LHCN-M2 (cell line): ENCODE measurements at regions not wholly inside any gene's neighbourhood (a gene's known extent, or its start where the extent isn't known, plus 50 kb on each side); places are given as distances from the start of the nearest gene placed in this dataset.

Source experiments
- DNase-seq: peaks from one replicate; pipeline ENCODE4 v3.0.0-alpha.2; 2012; ENCODE audit warnings: low read depth

DNA sequence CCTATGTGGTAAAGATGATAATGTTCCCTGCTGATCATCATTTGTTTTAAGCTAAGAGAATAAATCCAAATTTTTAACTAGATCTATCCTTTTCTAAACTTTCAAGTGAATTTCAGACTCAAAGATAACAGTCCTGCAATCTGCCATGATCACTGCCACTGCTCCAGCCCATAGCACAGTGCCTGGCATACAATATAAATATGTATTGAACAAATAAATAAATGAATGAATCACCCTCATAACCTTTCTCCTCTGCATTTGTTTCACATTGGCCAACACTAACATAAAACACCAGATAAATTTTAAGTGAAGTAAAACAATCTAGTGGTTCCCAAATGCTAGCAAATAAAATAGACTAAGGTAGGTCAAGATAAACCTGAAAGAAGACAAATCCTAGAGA is 439.0 kb downstream of the GPM6A start:
- DNase-seq: no peak

DNA sequence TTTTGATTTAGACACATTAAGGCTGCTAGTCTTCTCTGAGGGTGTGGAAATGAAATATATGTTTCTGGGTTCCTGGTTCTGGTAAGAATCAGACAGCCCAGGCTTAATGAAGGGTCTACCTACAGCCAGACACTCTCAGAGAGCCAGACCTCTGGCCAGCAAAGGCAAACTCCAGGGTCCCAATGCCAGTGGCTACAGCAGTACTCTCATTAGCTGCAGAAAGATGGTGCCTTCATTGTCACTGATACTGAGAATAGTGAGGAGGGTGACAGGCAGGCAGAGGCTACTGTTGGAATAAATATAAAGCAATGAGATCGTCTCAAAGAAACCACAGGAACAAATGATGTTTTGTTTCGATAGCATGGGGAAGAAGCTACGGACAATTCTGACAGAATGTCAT is 437.6 kb downstream of the GPM6A start:
- no peak for DNase-seq

DNA sequence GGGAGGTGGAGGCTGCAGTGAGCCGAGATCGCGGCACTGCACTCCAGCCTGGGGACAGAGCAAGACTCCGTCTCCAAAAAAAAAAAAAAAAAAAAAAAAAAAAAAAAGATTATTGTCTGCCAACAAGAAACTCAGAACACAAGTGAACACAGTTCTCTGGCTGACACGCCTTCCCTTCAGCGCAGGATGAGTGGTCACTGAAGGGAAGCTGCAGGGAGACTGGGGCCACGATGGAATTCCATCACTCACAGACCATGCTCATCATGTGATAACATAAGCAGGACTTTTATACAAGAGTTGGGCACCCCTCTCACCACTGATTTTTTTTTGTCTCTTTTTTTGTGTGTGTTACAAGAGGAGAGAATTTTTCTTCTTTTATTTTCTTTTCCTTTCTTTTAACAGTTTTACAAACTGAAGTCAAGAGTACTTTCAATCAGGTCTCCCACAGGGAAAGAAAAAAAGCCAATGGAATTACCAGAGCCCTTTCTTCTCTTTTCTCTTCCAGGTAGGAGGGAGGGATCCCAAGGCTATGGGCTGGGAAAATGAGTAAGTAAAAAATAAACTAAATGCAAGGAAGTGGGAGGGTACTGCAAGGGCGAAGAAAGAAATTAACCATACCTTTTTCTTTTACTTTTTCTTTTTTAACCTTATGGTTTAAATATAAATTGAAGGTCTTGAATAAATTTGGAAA is 435.6 kb downstream of the GPM6A start:
- no peak for DNase-seq

DNA sequence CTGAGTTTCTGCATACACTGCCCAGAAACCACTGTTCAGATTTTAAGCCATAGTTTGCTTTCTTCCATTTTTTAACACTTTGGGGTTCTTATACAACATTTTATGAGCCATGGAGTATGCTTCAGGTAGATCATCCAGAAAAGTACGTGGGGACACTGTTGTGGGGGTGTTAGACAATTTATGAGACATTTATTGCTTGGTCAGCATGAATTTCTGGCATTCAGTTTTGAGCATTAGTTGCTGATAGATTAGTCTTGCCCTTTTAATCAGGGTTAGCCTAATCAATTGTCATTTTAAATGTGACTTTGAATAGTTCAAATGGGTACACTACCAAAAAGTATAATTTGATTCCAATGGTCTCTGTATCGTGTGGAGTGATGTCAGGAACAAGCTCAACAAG is 434.9 kb downstream of the GPM6A start:
- DNase-seq: no peak

DNA sequence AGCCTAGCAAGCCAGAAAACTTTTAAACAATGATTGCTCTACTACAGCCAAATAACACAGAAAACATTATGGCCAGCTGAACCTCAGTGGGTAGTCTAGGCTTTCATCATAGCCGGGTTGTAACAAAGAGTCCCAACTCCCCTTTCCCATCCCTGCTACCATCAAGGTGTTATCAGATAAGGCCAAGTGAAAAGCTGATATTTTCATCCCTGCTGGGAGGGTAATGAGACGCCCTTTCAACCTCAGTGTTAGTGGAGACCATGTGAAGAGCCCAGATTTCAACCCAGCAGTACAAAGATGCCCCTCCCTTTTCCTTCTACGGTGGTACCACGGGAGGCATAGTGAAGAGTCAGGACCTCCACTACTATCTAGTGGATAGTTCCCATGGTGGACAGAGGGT is 433.7 kb downstream of the GPM6A start:
- no peak for DNase-seq

DNA sequence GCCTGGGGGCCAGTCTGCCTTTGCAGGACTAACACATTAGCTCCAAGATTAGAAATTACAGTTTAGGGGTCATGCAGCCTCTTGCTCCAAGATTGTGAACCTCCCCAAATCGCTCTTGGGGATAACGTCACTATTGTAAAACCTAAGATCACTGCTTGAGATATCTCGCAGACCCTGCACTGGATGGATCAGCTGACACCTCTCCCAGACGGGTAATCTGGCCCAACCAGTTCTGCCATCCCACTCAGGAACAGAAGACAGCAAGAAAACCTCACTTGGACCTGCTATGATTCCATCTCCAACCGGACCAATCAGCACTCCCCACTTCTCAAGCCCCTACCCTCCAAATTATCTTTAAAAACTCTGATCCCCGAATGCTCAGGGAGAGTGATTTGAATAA is 431.2 kb downstream of the GPM6A start:
- no peak for DNase-seq

DNA sequence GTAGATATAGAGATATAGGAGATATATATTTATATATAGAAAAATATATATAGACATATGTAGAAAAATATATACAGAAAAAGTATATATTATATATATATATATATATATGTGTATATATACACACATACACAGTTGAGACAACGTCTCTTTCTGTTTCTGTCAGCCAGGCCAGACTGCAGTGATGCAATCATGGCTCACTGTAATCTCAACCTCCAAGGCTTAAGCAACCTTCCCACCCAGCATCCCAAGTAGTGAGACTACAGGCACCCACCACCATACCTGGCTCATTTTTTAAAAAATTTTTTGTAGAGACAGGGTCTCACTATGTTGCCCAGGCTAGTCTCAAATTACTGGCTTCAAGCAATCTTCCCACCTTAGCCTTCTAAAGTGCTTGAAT is 426.3 kb downstream of the GPM6A start:
- DNase-seq: no peak

DNA sequence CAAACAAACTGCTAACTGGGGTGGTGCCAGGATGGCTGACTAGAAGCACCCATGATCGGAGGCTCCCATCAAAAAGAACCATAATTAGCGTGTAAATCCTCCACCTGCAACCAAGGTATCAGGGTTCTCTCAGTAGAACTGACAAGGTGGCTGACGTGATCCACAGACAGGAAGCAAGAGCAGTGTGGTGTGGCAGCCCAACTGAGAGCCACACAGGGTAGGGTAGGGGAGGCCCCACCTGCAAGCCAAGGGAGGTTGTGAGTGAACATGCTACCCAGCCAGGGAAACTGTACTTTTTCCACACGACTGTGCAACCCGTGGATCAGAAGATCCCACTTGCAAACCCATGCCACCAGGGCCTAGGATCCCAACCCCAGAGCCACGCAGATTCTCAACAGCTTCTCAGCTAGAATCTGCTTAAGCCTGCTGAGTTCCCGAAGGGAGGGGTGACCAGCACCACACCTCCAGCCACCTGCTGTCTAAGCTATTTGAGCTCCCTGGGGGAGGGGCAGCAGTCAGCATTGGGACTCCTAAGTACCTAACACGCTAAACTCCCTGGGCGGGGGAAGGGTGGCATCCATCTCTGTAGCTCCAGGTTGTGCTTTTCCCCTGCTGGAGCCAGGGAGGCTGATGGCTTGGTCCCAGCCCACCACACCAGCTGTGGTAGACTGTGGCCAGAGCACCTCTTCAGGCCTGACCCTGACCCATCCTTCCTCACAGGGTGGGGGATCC is 425.1 kb downstream of the GPM6A start:
- no peak for DNase-seq

DNA sequence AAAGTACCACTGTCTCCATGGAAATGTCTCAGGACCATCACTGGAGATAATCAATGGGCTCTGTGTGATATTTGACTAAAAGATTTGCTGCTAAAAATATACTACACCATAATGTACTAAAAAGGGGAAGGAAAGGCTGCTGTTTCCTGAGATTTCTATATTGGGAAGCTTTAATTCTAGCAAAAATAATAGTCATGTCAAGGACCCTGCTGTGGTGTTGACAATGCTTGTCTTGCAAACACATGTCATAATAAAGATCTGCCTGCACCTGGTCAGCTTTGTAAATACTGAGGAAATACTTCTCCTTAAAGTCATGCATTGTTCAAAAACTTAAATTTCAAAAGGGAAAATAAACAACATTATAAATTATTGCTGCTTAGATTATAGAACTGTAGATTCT is 417.9 kb downstream of the GPM6A start:
- no peak for DNase-seq

DNA sequence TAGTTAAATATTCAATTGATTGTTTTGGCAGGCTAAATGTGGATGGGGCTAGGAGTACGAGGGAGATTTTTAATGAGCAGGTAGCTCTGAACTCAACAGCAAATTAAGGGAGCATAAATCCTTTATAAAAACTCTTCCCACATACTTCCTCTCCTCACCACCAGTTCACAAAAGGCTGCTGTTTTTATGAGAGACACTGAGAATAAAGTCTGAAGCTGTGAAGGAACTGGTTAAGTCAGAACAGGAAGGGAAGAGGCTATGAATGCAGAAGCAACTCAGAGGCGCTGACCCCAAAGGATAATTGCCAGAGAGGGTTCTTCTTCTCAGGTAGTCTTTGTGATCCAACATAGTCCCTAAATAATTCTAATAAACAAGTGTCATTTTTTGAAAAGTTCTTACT is 406.1 kb downstream of the GPM6A start:
- DNase-seq: no peak

DNA sequence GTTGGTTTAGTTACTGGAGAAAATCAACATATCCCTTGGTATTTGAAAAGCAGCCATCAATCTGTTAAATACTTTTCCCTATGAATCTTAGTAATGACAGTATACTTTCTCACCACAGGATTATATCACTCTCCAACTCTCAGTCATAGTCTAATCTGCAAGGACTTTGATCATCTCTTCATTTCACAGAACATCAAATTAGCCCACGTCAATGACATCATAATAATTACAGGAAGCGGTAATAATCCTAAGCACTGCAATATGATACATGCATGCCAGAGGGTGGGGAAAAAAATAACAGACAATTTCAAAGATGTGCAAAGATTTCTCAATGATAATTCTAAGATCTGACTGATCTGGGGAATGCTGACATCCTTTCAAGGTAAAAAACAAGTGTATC is 404.1 kb downstream of the GPM6A start:
- DNase-seq: no peak

DNA sequence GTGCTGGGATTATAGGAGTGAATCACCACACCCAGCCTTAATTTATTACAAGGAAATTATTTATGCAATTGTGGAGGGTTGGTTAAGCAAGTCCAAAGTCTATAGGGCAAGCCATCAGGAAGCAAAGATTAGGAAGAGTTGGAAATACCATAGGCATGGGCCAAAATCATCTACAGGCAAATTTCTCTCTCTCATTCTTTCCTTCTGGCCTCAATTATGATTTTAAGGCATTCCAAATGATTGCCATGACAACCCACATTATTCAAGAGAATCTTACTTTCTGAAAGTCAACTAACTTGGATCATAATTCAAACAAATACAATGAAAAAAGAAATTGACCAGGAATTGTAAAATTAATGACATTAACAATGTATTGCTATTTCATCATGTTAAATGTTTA is 400.8 kb downstream of the GPM6A start:
- DNase-seq: no peak

DNA sequence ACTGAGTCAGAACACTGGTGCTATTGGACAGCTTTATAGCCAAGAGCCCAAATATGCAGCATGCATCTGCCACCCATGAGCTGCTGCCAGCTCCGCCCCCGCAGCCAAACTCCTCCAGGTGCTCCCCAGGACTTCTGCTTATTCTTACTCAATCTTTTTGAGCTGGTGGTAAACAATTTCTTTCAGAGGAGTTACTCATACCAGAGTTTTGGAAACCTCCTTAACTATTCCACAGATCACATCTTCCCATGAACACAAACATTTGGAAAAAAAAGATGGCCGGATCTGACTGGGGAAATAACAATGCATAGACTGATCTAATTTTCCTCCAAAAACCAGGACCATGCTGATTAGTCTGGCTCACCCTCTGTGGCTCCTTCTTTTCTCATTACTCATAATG is 399.9 kb downstream of the GPM6A start:
- DNase-seq: no peak

DNA sequence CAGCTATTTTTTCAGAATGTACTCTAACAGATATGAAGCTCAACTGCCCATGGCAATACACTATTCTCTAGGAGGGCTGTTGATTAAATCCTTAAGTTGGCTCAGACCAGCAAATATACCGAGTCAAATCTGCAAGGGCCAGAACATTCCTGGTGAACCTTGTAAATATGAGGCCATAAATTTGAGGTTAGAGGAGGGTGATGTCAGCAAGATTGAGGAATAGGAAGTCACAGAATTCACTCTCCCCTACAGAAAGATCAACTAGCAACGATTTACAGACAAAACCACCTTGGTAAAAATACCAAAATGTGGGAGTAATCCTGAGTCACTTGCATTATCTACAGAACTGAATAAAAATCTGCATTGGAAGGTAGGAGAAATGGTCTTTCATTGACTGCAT is 399.3 kb downstream of the GPM6A start:
- DNase-seq: peak; percentile 40

DNA sequence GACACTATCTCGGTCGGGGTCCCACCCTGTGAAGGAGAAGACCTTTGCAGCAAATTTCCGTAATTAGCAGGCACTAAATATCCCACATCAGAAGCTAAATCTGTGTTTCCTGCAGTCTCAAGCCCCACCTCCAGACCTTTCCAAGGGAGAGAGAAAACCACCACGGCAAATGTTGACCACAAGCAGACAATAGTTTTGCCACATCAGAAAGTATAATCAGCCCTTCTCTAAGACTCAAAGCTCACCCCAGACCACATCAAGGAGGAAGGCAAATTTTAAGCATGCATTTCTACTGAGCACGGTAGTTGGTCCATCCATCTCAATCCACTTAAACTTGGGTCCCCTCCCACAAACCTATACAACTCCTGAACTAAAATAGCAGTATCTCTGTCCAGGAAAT is 398.5 kb downstream of the GPM6A start:
- DNase-seq: peak; percentile 32

DNA sequence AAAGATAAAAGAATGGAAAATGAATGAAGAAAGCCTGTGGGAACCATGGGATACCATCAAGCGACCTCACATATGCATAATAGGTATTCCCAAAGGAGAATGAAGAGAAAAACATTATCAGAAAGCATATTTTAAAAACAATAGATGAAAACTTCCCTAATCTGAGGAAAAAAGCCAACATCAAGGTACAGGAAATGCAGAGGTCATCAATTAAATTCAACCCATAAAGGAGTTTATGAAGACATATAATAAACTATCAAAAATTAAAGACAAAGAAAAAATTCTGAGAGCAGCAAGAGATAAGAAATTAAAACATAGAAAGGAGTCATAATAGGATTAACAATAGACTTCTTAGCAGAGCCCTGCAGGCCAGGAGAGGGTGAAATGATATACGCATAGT is 397.5 kb downstream of the GPM6A start:
- DNase-seq: no peak

DNA sequence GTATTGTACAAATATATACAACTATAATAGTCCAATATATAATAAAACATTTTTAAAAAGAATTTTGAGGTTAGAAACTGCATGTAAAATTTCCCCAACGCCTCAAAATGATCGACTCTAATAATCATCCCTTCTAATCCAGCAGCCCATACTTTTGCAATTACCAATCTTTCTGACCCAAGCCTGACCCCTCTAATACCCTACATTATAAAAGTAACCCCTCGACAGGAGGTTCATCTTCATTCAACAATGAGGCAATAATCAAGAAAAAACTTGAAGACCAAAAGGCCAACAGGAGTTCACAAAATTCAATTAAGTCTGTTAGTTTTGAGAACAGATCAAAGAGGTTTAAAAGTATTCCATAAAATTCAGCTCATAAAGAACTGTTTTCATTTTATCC is 393.5 kb downstream of the GPM6A start:
- DNase-seq: no peak

DNA sequence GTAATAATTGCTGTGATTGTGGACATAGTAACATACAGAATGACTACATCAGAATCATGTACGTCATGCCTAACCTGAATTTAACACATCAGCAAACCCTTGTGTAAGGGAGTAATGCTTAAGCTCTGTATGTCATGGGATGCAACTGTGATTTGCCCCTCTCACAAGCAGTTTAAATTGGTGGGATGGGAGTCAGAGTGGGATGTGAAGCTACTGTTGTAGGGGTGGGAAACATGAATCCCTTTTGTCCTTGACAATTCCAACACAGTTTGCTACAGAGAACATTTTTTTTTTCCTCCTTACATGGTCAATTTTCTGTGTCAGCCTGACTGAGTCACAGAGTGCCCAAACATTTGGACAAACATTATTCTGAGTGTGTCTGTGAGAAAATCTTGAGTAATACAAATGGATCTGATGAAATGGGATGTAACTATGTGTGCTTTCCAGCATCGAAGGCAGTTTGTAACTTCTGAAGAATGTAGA is 392.8 kb downstream of the GPM6A start:
- peak; percentile 94 for DNase-seq

DNA sequence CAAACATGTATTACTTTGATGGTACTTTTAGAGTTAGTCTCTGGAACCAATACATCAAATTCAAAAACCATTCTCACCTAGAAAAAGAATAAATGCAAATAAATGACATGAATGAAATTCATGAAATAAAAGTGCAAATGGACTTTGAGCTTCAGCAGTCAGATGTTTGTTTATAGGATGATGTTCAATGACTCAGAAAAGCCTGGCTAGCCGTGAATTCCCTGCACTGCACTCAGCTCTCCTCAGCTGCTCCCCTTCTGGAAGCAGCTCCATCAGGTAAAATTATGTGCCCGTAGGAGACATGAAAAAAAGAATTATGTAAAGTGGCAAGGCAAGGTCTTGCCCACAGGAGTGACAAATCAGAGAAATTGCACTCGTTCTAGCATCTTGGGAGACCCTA is 390.6 kb downstream of the GPM6A start:
- DNase-seq: peak; percentile 47

DNA sequence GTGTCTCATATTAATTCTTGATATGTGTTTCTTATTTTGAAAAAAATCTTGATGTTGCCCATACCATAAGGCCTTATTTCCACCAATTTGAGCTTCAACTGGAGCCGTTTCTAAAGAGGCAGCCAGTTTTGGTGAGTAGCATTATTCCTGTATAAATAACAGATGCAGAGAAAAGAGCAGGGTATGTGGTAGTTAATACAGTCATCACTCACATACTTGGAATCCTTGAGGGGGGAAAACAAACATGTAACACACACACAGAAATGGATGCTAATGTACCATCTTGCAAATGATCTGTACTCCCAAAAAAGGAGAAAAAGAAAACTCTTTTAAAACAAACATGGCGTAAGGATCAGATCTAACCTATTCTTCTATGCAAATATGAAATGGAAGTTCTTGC is 389.7 kb downstream of the GPM6A start:
- peak; percentile 65 for DNase-seq

DNA sequence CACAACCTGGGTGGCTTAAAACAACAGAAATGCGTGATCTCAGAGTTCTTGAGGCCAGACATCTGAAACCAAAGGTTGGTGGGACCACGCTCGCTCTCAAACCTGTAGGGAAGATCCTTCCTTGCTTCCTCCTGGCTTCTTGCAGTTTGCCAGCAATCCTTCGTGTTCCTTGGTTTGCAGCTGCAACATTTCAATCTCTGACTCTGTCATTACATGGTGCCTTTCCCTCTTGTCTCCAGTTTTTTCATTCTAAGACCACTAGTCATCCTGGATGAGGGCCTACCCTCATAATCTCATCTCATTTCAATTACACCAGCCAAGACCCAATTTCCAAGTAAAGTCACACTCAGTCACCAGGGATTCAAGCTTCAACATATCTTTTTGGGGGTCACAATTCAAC is 388.0 kb downstream of the GPM6A start:
- no peak for DNase-seq

DNA sequence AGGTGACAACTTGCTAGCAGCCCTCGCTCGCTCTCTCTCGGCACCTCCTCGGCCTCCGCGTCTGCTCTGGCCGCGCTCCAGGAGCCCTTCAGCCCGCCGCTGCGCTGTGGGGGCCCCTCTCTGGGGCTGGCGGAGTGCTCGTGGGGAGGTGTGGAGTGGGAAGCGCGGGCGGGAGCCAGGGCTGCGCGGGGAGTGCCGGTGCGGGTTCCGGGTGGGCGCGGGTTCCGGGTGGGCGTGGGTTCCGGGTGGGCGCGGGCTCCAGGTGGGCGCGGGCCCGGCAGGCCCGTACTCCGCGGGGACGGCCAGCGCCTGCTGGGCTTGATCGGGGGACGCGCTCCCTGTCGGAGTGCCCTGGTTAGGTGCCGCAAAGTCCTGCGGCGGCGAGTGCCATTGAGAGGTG is 384.3 kb downstream of the GPM6A start:
- DNase-seq: no peak

DNA sequence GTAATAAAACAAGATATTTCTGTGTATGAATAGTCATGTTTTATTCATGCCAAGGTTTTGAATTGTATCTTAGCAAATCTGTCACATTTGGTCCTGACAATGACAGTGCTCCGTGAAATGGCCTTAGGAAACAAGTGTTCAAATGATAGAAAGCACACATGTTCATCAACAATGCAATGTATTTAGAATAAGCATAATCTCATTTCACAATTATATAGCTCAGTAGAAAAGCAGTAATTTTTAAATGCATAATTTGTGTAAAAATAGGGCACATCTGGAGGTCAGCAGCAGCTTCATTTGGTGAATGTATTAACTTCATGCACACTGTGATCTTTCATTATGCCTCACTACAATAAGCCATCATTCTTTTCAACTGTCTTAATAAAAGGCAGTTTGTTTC is 380.4 kb downstream of the GPM6A start:
- DNase-seq: no peak

DNA sequence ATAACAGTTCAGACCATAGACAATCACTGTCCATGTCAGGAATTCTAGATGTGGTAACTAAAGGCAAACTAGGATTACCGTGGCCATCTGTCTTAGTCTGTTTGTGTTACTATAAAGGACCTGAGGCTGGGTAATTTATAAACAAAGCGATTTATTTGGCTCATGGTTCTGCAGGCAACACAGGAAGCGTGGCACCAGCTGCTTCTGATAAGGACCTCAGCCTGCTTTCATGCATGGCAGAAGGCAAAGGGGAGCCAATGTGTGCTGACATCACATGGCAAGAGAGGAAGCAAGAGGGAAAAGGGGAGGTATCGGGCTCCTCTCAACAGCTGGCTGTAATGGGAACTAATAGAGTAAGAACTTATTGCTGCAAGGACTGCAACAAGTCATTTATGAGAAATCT is 376.7 kb downstream of the GPM6A start:
- no peak for DNase-seq
